ENCODE measurements at regions not wholly inside any gene's neighbourhood (a gene's known extent, or its start where the extent isn't known, plus 50 kb on each side); places are given as distances from the start of the nearest gene placed in this dataset.

DNA sequence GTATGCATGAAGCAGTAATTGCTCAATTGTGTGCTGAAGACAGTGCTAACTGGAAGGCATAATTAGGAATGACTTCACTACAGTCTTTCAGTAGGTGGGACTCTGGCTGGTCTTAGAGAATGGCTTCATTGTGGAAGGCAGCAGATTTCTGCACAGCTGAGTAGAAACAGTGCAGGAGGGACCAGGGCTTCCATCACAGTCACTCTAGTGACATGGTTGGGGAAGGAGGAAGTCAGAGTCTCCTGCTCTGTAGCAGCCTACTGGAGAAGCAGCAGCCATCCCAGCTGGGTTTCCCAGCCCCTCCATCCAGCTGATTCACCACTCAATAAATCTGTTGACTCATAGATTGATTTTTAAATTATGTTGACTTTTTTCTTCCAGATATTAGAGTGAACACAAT is 80.6 kb upstream of the DBX2 start:
- Histone ChIP-seq H3K27me3 (no peaks in the 10 kb centered on the region), H3K9me3 (no peaks in the 10 kb centered on the region), H3K4me3 (no peak overlapping the region)

DNA sequence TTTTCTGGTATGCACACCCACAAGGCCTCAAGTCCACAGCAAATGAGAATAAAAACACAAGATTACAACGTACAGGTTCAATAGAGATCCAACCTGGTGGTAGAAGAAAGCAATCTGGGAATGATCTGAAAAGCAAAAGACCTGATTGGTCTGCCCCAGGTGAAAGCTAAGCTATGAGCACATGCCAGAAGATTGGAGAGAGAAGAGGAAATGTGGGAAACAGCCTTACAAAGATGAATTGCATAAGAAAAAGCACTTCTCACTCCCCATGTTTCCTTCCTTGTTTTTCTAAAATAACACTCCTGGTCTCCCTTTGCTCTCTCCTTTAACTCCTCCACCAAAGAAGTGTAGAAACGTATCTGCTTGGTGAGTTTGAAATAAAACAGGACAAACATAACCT is 77.3 kb upstream of the ANO6 start:
- Histone ChIP-seq H3K36me3 (no peaks in the 10 kb centered on the region), H3K4me1 (ENCODE audit: insufficient read depth) (no peaks in the 10 kb centered on the region), H3K9me3 (peaks cover 0 to 2% of the 10 kb centered on the region in 2 donors), H3K27ac (no peak overlapping the region), H3K27me3 (no peaks in the 10 kb centered on the region), H3K4me3 (no peak overlapping the region)
- WGBS, 3 donors, result 28 to 44% (median 33%) methylated on average over 2 of the region's 2 CpGs
- intact Hi-C loops (cut with DNase I), result no loop called here
- no peak for TF ChIP-seq POLR2A (IDR thresholded peaks at IDR 0.05)
- TF ChIP-seq, protein P1, sequence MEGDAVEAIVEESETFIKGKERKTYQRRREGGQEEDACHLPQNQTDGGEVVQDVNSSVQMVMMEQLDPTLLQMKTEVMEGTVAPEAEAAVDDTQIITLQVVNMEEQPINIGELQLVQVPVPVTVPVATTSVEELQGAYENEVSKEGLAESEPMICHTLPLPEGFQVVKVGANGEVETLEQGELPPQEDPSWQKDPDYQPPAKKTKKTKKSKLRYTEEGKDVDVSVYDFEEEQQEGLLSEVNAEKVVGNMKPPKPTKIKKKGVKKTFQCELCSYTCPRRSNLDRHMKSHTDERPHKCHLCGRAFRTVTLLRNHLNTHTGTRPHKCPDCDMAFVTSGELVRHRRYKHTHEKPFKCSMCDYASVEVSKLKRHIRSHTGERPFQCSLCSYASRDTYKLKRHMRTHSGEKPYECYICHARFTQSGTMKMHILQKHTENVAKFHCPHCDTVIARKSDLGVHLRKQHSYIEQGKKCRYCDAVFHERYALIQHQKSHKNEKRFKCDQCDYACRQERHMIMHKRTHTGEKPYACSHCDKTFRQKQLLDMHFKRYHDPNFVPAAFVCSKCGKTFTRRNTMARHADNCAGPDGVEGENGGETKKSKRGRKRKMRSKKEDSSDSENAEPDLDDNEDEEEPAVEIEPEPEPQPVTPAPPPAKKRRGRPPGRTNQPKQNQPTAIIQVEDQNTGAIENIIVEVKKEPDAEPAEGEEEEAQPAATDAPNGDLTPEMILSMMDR (IDR thresholded peaks at IDR 0.05), result no peak
- TF ChIP-seq EP300 (IDR thresholded peaks at IDR 0.05), result no peak
- DNase-seq, result no peak

More for the DNA sequence above, 80.6 kb upstream of the DBX2 start:
- no peaks in the 10 kb centered on the region for H3K36me3 ChIP-seq
- no peaks in the 10 kb centered on the region for H3K4me1 ChIP-seq (ENCODE audit: insufficient read depth)
- no peak for DNase-seq
- intact Hi-C loops (cut with DNase I), result no loop called here
- H3K27ac ChIP-seq, result no peak overlapping the region
- TF ChIP-seq POLR2A (IDR thresholded peaks at IDR 0.05) (no peak), EP300 (IDR thresholded peaks at IDR 0.05) (no peak)
- TF ChIP-seq, protein P1 (IDR thresholded peaks at IDR 0.05), result no peak

DNA sequence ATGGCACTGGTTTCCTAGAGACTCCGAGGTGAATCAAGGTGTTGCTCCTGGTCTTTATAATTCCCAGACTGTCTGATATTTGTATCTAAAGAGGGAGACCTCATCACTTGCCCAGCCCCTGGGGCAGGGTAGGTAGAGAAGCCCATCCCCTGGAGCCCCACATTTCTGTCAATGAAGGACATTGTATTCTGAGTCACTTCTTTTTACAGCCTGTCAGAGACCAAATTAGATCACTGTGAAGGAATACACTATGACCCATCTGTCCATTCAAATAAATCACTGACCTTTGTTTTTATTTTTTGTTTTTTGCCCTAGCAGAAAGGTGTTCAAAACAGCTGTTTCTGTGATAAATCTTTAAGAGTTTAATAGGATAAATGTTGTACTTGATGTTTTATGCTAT is 67.9 kb upstream of the ANO6 start:
- intact Hi-C loops (cut with DNase I), result no loop called here
- Histone ChIP-seq H3K4me3 (no peak overlapping the region), H3K27ac (no peak overlapping the region), H3K36me3 (no peaks in the 10 kb centered on the region), H3K9me3 (no peaks in the 10 kb centered on the region), H3K27me3 (no peaks in the 10 kb centered on the region), H3K4me1 (ENCODE audit: insufficient read depth) (no peaks in the 10 kb centered on the region)
- no peak for DNase-seq
- no peak for TF ChIP-seq POLR2A (IDR thresholded peaks at IDR 0.05)
- TF ChIP-seq EP300 (IDR thresholded peaks at IDR 0.05), result no peak
- TF ChIP-seq, protein P1 (IDR thresholded peaks at IDR 0.05), result no peak
- 81 to 100% (median 92%) methylated on average over 1 of the region's 1 CpG for WGBS, 3 donors

DNA sequence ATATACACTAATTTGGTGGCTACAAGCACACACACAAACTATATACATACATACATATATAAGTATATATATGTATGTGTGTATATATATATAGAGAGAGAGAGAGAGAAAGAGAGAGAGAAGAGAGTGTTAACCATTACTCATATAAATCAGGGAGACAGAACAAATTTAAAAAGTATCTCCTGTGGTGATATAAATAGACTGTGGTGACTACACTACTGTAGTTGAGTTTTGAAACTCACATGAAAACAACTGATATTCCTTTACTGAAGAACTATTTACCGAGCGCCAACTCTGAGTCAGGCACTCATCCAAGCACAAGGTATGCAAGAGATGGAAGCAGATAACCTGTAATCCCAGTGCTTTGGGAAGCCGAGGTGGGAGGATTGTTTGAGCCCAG is 67.3 kb upstream of the ANO6 start:
- Histone ChIP-seq H3K27me3 (no peaks in the 10 kb centered on the region), H3K36me3 (no peaks in the 10 kb centered on the region), H3K27ac (no peak overlapping the region), H3K9me3 (no peaks in the 10 kb centered on the region), H3K4me1 (ENCODE audit: insufficient read depth) (no peaks in the 10 kb centered on the region), H3K4me3 (no peak overlapping the region)
- WGBS, 3 donors, result 77 to 85% (median 83%) methylated on average over 3 of the region's 3 CpGs
- intact Hi-C loops (cut with DNase I), result no loop called here
- TF ChIP-seq POLR2A (IDR thresholded peaks at IDR 0.05) (no peak), EP300 (IDR thresholded peaks at IDR 0.05) (no peak)
- TF ChIP-seq, protein P1 (IDR thresholded peaks at IDR 0.05), result no peak
- no peak for DNase-seq

DNA sequence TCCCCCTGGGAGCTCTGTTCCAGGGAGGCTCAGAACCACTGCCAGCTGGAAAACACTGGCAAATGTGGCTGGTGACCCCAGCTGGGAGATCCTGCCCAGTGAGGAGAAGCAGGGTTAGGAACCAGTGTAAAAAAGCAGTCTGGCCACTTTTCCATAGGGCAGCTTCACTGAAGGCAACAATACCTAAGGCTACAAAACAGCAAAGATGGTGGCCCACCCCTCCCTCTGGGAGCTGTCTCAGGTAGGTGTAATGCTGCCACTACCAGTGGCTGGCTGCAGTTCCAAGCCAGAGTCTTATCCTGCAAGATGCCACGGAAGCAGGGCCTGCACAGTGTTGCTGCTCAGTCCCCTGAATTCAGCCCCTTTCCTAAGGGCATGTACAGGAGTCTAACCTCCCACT is 50.6 kb upstream of the ANO6 start:
- no peak for DNase-seq
- intact Hi-C loops (cut with DNase I), result no loop called here
- no peak overlapping the region for H3K4me3 ChIP-seq
- TF ChIP-seq POLR2A (IDR thresholded peaks at IDR 0.05) (no peak), EP300 (IDR thresholded peaks at IDR 0.05) (no peak)
- TF ChIP-seq, protein P1 (IDR thresholded peaks at IDR 0.05), result no peak
- H3K36me3 ChIP-seq, result no peaks in the 10 kb centered on the region
- H3K27ac ChIP-seq, result no peak overlapping the region
- 85 to 100% (median 88%) methylated on average over 1 of the region's 1 CpG for WGBS, 3 donors
- no peaks in the 10 kb centered on the region for H3K4me1 ChIP-seq (ENCODE audit: insufficient read depth)
- H3K27me3 ChIP-seq, result no peaks in the 10 kb centered on the region
- no peaks in the 10 kb centered on the region for H3K9me3 ChIP-seq
